HepG2 (cell line): ENCODE measurements at regions not wholly inside any gene's neighbourhood (a gene's known extent, or its start where the extent isn't known, plus 50 kb on each side); places are given as distances from the start of the nearest gene placed in this dataset.

Experiments
- ATAC-seq: fragments of 200-7000 bp; cut with Tn5 transposase; 3 replicates; pipeline ENCODE4 v1.9.1; 2020; ENCODE audit warnings: mild to moderate bottlenecking, moderate library complexity
- BruUV-seq: library from RNA; stranded (reverse); fragments of 400-500 nt; replicated peaks from 2 replicates; lab custom pipeline; 2021; lab: Mats Ljungman, UMichigan
- CTCF ChIA-PET: fragments of 300-600 bp; formaldehyde crosslinking; extraction: SDS; loops from one replicate; lab custom pipeline; 2021; ENCODE audit warnings: low total read pairs, inconsistent platforms, low intra/inter-chr PET ratio; lab: Yijun Ruan, JAX
- POLR2A ChIA-PET: fragments of 350-600 bp; sonication (Branson Sonifier 250); formaldehyde crosslinking; loops from one replicate; lab custom pipeline; 2020; ENCODE audit warnings: antibody characterized with exemption, inconsistent platforms; lab: Yijun Ruan, JAX
- DNase-seq: peaks from one replicate; pipeline ENCODE4 v3.0.0-alpha.2; 2015; ENCODE audit warnings: low spot score
- FAIRE-seq: peaks from 3 replicates; lab custom pipeline; 2011; peaks lifted over from hg19 to GRCh38; lab: Jason Lieb, UNC
- H2AFZ ChIP-seq: one replicate; pipeline ENCODE4 v1.6.1; 2011; ENCODE audit warnings: low read length, inconsistent platforms
- H3K27ac ChIP-seq: fragments of 300-600 bp; 3 replicates; pipeline ENCODE4 v1.8.0; 2011; ENCODE audit warnings: mixed run types, mild to moderate bottlenecking, mixed read lengths, low read length, inconsistent platforms; ENCODE audit not compliant: insufficient read depth; ENCODE audit errors: extremely low read length
- H3K27me3 ChIP-seq, 2 experiments: fragments of 200-600 bp in 1 of 2; 2 replicates in 1 of 2; 3 replicates in 1 of 2; pipeline versions ENCODE4 v1.6.0 to v1.8.0; 2011; ENCODE audit warnings: low read length in 2 of 2, mild to moderate bottlenecking in 2 of 2, moderate library complexity in 2 of 2, inconsistent platforms in 1 of 2; ENCODE audit not compliant: insufficient read depth in 2 of 2, control insufficient read depth in 1 of 2
- H3K36me3 ChIP-seq, 2 experiments: fragments of 200-600 bp in 1 of 2; replicated peaks in 1 of 2; 2 replicates in 1 of 2; 3 replicates in 1 of 2; pipeline versions ENCODE4 v1.5.1 to v1.8.0; 2011; ENCODE audit warnings: low read length in 2 of 2, inconsistent platforms in 1 of 2; ENCODE audit not compliant: insufficient read depth in 2 of 2, control insufficient read depth in 1 of 2
- H3K4me1 ChIP-seq: 2 replicates; pipeline ENCODE4 v1.5.1; 2012; ENCODE audit warnings: low read length, inconsistent platforms; ENCODE audit not compliant: insufficient read depth
- H3K4me2 ChIP-seq: 2 replicates; pipeline ENCODE4 v1.6.0; 2011; ENCODE audit warnings: low read depth, low read length, inconsistent platforms
- H3K4me3 ChIP-seq, 3 experiments: fragments of 200-600 bp in 1 of 3; sonication (generic), shearing (Covaris generic) in 1 of 3; replicated peaks in 1 of 3; 2 replicates each; pipeline ENCODE4 v1.5.1; 2011 to 2016; ENCODE audit warnings: low read length in 3 of 3, inconsistent platforms in 2 of 3, low read depth in 2 of 3, mild to moderate bottlenecking in 2 of 3, control low read depth in 1 of 3, mixed read lengths in 1 of 3; ENCODE audit not compliant: insufficient read depth in 1 of 3
- H3K79me2 ChIP-seq: one replicate; pipeline ENCODE4 v1.6.1; 2011; ENCODE audit warnings: low read length, inconsistent platforms; ENCODE audit not compliant: insufficient read depth
- H3K9ac ChIP-seq: 2 replicates; pipeline ENCODE4 v1.6.0; 2011; ENCODE audit warnings: mild to moderate bottlenecking, low read depth, low read length, inconsistent platforms; ENCODE audit not compliant: insufficient read depth
- H3K9me3 ChIP-seq: 2 replicates; pipeline ENCODE4 v1.5.1; 2012; ENCODE audit warnings: mild to moderate bottlenecking, low read length
- H4K20me1 ChIP-seq: 2 replicates; pipeline ENCODE4 v1.6.0; 2011; ENCODE audit warnings: inconsistent platforms, mild to moderate bottlenecking, low read length, moderate library complexity; ENCODE audit not compliant: insufficient read depth
- ADNP ChIP-seq: sonication (generic); formaldehyde crosslinking; IDR thresholded peaks from 2 replicates; pipeline ENCODE4 v1.4.0; 2020; ENCODE audit warnings: missing genetic modification reagents
- AGO2 ChIP-seq: fragments of 200-400 bp; formaldehyde crosslinking; optimal IDR thresholded peaks from 2 replicates; pipeline ENCODE3; 2017; ENCODE audit warnings: mild to moderate bottlenecking, low read depth, low read length, moderate library complexity
- DNMT3B ChIP-seq: conservative IDR thresholded peaks from 2 replicates; pipeline ENCODE4 v1.6.1; 2016; ENCODE audit warnings: missing biosample characterization, control low read depth
- DZIP1 ChIP-seq: sonication (generic); formaldehyde crosslinking; IDR thresholded peaks from 2 replicates; pipeline ENCODE4 v1.5.0; 2020; ENCODE audit warnings: mild to moderate bottlenecking, missing genetic modification reagents
- HMG20B ChIP-seq: conservative IDR thresholded peaks from 2 replicates; pipeline ENCODE4 v1.6.1; 2016; ENCODE audit warnings: missing genetic modification reagents, missing compliant biosample characterization
- HOXD1 ChIP-seq: sonication (generic); formaldehyde crosslinking; IDR thresholded peaks from 2 replicates; pipeline ENCODE4 v1.5.0; 2020; ENCODE audit warnings: missing genetic modification reagents
- RARA ChIP-seq: IDR thresholded peaks from 2 replicates; pipeline ENCODE4 v1.6.1; 2016; ENCODE audit warnings: missing genetic modification reagents, missing compliant biosample characterization
- SIN3B ChIP-seq: fragments of 150-350 bp; IDR thresholded peaks from 2 replicates; pipeline ENCODE4 v1.6.1; 2014; ENCODE audit warnings: low read length
- SNAI1 ChIP-seq: sonication (generic); formaldehyde crosslinking; IDR thresholded peaks from 2 replicates; pipeline ENCODE4 v1.5.0; 2020; ENCODE audit warnings: mild to moderate bottlenecking, missing genetic modification reagents, borderline replicate concordance
- ZBTB21 ChIP-seq: sonication (generic); formaldehyde crosslinking; IDR thresholded peaks from 2 replicates; pipeline ENCODE4 v1.4.0; 2020; ENCODE audit warnings: missing genetic modification reagents
- ZBTB46 ChIP-seq: sonication (generic); formaldehyde crosslinking; IDR thresholded peaks from 2 replicates; pipeline ENCODE4 v1.4.0; 2020; ENCODE audit warnings: mild to moderate bottlenecking, missing genetic modification reagents, borderline replicate concordance
- ZBTB7A ChIP-seq: sonication (generic); formaldehyde crosslinking; IDR thresholded peaks from 2 replicates; pipeline ENCODE4 v1.8.0; 2022; ENCODE audit warnings: mild to moderate bottlenecking, missing genetic modification reagents
- ZNF674 ChIP-seq: sonication (generic); formaldehyde crosslinking; IDR thresholded peaks from 2 replicates; pipeline ENCODE4 v1.5.0; 2020; ENCODE audit warnings: low read depth, mild to moderate bottlenecking, missing genetic modification reagents
- WGBS: methylation state at CpG from one replicate; pipeline ENCODE4 v1.1.6; 2017; ENCODE audit warnings: low lambda C conversion rate; 5-methylcytosine and 5-hydroxymethylcytosine counted together
- in situ Hi-C: cut with HindIII; loops from 2 replicates; pipeline ENCODE4 v1.10.0; 2017; ENCODE audit warnings: low pct_unique_long_range_greater_than_20kb; ENCODE audit not compliant: extremely low pct_ligation_motif_present
- intact Hi-C: fragments of 100-400 bp; cut with micrococcal nuclease; formaldehyde crosslinking; loops from one replicate; pipeline ENCODE4 v1.10.0; 2022; ENCODE audit not compliant: unreplicated experiment
- TF ChIP-seq, protein P1 (sequence below): sonication (generic); formaldehyde crosslinking; IDR thresholded peaks from 2 replicates; pipeline ENCODE4 v1.4.0; 2020; ENCODE audit warnings: missing genetic modification reagents
- TF ChIP-seq, protein P2 (sequence below): IDR thresholded peaks from 2 replicates; pipeline ENCODE4 v1.6.1; 2016; ENCODE audit warnings: mild to moderate bottlenecking

GRCh38 chrX:112313201-112313600 is 230.6 kb upstream of the TRPC5 start:
- 0% methylated on average over 1 of the region's 1 CpG for WGBS
- Histone ChIP-seq H3K4me2 (no peak overlapping the region), H3K4me3 (no peak overlapping the region), H3K9ac (no peak overlapping the region), H4K20me1 (no peaks in the 10 kb centered on the region), H3K9me3 (no peaks in the 10 kb centered on the region), H3K27me3 (no peaks in the 10 kb centered on the region), H3K4me1 (no peaks in the 10 kb centered on the region), H3K27ac (no peak overlapping the region), H3K79me2 (no peaks in the 10 kb centered on the region), H2AFZ (no peak overlapping the region), H3K36me3 (no peaks in the 10 kb centered on the region)
- ChIA-PET POLR2A (no interaction called here), CTCF (no interaction called here)
- in situ Hi-C loops: no loop called here
- BruUV-seq: no TSS peak
- ATAC-seq: no peak
- FAIRE-seq: no peak
- intact Hi-C loops: no loop called here
- TF ChIP-seq ZBTB46 (CRISPR knock-in tag) (no peak), HOXD1 (CRISPR knock-in tag) (no peak), SNAI1 (no peak), ZBTB7A (CRISPR knock-in tag) (no peak), DZIP1 (CRISPR knock-in tag) (no peak), HMG20B (CRISPR knock-in tag) (no peak), ADNP (CRISPR knock-in tag) (no peak), ZBTB21 (no peak), DNMT3B (CRISPR knock-in tag) (no peak), SIN3B (no peak), AGO2 (no peak), ZNF674 (no peak), RARA (CRISPR knock-in tag) (no peak)
- TF ChIP-seq, protein P1, sequence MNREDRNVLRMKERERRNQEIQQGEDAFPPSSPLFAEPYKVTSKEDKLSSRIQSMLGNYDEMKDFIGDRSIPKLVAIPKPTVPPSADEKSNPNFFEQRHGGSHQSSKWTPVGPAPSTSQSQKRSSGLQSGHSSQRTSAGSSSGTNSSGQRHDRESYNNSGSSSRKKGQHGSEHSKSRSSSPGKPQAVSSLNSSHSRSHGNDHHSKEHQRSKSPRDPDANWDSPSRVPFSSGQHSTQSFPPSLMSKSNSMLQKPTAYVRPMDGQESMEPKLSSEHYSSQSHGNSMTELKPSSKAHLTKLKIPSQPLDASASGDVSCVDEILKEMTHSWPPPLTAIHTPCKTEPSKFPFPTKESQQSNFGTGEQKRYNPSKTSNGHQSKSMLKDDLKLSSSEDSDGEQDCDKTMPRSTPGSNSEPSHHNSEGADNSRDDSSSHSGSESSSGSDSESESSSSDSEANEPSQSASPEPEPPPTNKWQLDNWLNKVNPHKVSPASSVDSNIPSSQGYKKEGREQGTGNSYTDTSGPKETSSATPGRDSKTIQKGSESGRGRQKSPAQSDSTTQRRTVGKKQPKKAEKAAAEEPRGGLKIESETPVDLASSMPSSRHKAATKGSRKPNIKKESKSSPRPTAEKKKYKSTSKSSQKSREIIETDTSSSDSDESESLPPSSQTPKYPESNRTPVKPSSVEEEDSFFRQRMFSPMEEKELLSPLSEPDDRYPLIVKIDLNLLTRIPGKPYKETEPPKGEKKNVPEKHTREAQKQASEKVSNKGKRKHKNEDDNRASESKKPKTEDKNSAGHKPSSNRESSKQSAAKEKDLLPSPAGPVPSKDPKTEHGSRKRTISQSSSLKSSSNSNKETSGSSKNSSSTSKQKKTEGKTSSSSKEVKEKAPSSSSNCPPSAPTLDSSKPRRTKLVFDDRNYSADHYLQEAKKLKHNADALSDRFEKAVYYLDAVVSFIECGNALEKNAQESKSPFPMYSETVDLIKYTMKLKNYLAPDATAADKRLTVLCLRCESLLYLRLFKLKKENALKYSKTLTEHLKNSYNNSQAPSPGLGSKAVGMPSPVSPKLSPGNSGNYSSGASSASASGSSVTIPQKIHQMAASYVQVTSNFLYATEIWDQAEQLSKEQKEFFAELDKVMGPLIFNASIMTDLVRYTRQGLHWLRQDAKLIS (CRISPR knock-in tag): no peak
- TF ChIP-seq, protein P2, sequence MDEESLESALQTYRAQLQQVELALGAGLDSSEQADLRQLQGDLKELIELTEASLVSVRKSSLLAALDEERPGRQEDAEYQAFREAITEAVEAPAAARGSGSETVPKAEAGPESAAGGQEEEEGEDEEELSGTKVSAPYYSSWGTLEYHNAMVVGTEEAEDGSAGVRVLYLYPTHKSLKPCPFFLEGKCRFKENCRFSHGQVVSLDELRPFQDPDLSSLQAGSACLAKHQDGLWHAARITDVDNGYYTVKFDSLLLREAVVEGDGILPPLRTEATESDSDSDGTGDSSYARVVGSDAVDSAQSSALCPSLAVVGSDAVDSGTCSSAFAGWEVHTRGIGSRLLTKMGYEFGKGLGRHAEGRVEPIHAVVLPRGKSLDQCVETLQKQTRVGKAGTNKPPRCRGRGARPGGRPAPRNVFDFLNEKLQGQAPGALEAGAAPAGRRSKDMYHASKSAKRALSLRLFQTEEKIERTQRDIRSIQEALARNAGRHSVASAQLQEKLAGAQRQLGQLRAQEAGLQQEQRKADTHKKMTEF: no peak
- DNase-seq: no peak
